ENCODE measurements at regions not wholly inside any gene's neighbourhood (a gene's known extent, or its start where the extent isn't known, plus 50 kb on each side); places are given as distances from the start of the nearest gene placed in this dataset.

- in situ Hi-C loops (cut with MboI; ENCODE audit: low pct_unique_long_range_greater_than_20kb, low sequenced_read_pairs, unreplicated experiment), result loop anchor here (25.0 kb wide), 2 partner anchors 112 to 287 kb away; no protein-coding TSS in a partner anchor
- no peak for TF ChIP-seq CTCF (IDR thresholded peaks at IDR 0.05; ENCODE audit: extremely low read depth, insufficient read depth, missing control alignments)
- DNase-seq (ENCODE audit: low spot score), result no peak
Observed at GRCh38 chr12:9349888-9350885, 142.0 kb upstream of the PZP start.

DNA sequence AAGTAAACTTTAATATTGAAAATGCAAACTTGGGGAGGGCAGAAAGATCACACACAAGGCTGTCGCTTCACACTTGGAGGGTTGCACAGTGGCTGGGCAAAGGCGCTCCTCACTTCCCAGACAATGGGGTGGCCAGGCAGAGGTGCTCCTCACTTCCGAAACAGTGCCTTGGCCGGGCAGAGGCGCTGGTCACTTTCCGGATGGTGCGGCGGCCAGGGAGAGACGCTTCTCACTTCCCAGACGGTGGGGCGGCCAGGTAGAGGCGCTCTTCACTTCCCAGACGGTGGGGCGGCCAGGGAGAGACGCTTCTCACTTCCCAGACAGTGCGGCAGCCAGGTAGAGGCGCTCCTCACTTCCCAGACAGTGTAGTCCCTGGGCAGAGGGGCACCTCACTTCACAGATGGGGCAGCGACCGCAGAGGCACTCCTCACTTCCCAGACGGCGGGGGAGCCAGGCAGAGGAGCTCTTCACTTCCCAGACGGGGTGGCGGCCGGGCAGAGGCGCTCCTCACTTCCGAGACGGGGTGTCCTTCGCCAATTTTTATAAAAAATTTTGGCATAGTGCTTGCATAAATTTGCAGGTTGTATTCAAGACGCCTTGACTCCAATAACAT is 140.8 kb upstream of the PZP start:
- no peak for TF ChIP-seq CTCF (IDR thresholded peaks at IDR 0.05; ENCODE audit: extremely low read depth, insufficient read depth, missing control alignments)
- in situ Hi-C loops (cut with MboI; ENCODE audit: low pct_unique_long_range_greater_than_20kb, low sequenced_read_pairs, unreplicated experiment), result loop anchor here (25.0 kb wide), 2 partner anchors 113 to 288 kb away; no protein-coding TSS in a partner anchor
- no peak for DNase-seq (ENCODE audit: low spot score)

DNA sequence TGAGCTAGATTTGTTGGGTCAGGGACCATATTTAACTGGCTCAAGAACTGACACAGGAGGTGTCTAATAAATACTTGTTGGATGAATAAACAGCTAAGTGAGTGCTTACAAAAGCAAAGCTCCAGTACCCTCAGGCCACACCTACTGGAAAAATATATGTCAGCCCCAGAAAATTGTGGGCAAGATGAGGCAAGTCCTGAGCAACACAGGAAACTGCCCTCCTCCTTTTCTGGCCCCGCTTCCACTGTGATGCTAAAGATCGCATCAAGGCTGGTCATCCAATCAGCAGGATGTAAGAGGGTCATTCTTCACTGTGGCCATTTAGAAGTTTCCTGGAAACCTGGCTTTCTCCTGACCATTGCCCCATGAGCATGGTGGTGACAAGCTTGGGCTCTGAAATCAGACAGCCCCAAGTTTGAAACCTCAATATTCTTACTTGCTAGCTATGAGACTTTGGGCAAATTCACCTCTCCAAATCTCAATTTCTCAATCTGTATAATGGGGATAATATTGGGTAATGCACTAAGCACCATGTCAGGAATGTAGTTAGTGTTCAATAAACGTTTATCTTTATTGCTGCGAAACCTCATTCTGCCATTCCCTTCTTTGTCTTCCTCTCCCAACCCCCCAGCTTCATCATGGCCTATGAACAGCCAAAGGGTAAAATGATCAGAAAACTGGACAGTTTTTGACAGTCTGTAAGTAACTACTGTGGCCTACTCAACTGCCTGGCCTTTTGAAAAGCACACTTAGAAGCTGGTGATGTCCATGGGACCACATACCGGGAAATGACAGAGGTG is 139.3 kb upstream of the PZP start:
- DNase-seq (ENCODE audit: low spot score), result no peak
- no peak for TF ChIP-seq CTCF (IDR thresholded peaks at IDR 0.05; ENCODE audit: extremely low read depth, insufficient read depth, missing control alignments)
- in situ Hi-C loops (cut with MboI; ENCODE audit: low pct_unique_long_range_greater_than_20kb, low sequenced_read_pairs, unreplicated experiment), result loop anchor here (25.0 kb wide), 2 partner anchors 115 to 290 kb away; no protein-coding TSS in a partner anchor

DNA sequence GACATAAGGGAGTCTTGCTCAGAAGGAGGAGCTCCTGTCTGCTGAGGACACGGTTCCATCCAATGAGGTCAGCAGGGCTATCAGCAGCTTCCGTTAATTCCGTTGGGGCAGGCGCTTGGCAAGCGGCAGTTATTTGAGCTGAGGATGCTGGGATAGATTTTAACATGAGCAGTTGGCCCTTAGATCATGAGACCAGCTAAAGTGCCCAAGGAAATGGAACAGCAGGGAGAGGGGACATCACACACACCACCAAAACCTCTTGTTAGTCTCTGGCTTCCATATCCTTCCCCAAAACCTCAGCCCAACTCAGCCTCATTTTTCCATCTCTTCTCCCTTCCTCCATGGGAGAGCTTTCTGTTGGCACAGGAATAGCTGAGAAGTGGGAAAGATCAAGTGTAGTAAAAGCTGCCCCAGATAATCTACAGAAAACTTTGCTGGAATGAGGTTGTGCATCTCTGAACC is 138.7 kb upstream of the PZP start:
- no peak for DNase-seq (ENCODE audit: low spot score)
- TF ChIP-seq CTCF (IDR thresholded peaks at IDR 0.05; ENCODE audit: extremely low read depth, insufficient read depth, missing control alignments), result no peak
- in situ Hi-C loops (cut with MboI; ENCODE audit: low pct_unique_long_range_greater_than_20kb, low sequenced_read_pairs, unreplicated experiment), result loop anchor here (25.0 kb wide), 2 partner anchors 115 to 290 kb away; no protein-coding TSS in a partner anchor

DNA sequence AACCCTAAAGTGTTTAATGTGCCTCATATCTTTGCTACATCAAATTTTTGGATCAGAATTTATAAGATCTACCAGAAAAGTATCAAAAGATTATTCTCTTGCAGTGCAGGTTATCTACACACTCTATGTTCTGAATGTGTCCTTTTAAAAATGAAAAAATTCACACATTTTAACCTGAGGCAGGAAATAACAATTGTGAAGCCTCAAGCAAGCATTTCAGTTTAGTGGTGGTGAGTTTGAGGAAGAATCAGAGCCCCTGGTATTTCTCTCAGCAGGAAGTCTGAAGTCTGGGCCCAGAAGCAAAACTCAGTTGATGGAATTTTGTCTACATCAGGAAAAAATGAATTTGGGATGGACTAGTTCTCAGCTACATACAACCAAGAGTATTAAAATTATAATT is 137.0 kb upstream of the PZP start:
- in situ Hi-C loops (cut with MboI; ENCODE audit: low pct_unique_long_range_greater_than_20kb, low sequenced_read_pairs, unreplicated experiment), result loop anchor here (25.0 kb wide), 2 partner anchors 117 to 292 kb away; no protein-coding TSS in a partner anchor

More for the DNA sequence above, 137.0 kb upstream of the PZP start:
- TF ChIP-seq CTCF (IDR thresholded peaks at IDR 0.05; ENCODE audit: extremely low read depth, insufficient read depth, missing control alignments), result no peak
- no peak for DNase-seq (ENCODE audit: low spot score)
